DOHH2 (cell line): ENCODE measurements at regions not wholly inside any gene's neighbourhood (a gene's known extent, or its start where the extent isn't known, plus 50 kb on each side); places are given as distances from the start of the nearest gene placed in this dataset.

Experiments used
- EZH2phosphoT487 ChIP-seq: fragments of 200-600 bp; sonication (generic); IDR thresholded peaks from 2 replicates; pipeline ENCODE4 v1.6.1; 2017; ENCODE audit warnings: borderline replicate concordance, mild to moderate bottlenecking, antibody characterized with exemption, low read length, moderate library complexity, mixed read lengths
- TF ChIP-seq, protein P1 (sequence below): fragments of 200-600 bp; sonication (generic); IDR thresholded peaks from one replicate; pipeline ENCODE4 v1.5.1; 2014; ENCODE audit warnings: antibody characterized with exemption, mild to moderate bottlenecking, low read depth, low read length; ENCODE audit not compliant: poor library complexity, severe bottlenecking

DNA sequence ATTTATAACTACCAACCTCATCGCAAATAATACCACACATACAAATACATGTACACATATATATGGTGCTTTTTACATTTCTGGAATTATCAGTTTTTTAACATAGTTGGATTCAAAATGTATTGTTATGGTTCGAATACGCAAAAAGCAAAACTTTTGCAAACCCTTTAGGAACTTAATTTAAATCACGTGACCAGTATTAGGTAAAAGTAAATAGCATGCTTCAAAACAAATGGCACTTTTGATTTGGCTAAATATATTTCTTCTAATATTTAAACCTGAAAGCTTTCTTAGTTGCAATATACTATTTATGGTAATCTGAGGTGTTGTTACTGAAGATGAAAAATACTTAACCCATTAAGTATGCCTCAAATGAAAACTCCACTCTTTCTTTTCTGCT, 341.4 kb downstream of the C4orf33 start:
- TF ChIP-seq, protein P1, sequence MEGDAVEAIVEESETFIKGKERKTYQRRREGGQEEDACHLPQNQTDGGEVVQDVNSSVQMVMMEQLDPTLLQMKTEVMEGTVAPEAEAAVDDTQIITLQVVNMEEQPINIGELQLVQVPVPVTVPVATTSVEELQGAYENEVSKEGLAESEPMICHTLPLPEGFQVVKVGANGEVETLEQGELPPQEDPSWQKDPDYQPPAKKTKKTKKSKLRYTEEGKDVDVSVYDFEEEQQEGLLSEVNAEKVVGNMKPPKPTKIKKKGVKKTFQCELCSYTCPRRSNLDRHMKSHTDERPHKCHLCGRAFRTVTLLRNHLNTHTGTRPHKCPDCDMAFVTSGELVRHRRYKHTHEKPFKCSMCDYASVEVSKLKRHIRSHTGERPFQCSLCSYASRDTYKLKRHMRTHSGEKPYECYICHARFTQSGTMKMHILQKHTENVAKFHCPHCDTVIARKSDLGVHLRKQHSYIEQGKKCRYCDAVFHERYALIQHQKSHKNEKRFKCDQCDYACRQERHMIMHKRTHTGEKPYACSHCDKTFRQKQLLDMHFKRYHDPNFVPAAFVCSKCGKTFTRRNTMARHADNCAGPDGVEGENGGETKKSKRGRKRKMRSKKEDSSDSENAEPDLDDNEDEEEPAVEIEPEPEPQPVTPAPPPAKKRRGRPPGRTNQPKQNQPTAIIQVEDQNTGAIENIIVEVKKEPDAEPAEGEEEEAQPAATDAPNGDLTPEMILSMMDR, result no peak
- TF ChIP-seq EZH2phosphoT487, result no peak
